ENCODE measurements at regions not wholly inside any gene's neighbourhood (a gene's known extent, or its start where the extent isn't known, plus 50 kb on each side); places are given as distances from the start of the nearest gene placed in this dataset.

GRCh38 chr14:54226558-54226957 is 170.2 kb upstream of the CDKN3 start:
- TF ChIP-seq EZH2 (IDR thresholded peaks at IDR 0.05; ENCODE audit: low read length, missing control alignments) (no peak), CTCF (conservative IDR thresholded peaks at IDR 0.05 in 1 of 2, IDR thresholded peaks at IDR 0.05 in 1 of 2; ENCODE audit: low read depth in 1 of 2, low read length in 2 of 2) (no peak)
- H3K4me3 ChIP-seq (replicated peaks in 1 of 4; ENCODE audit: control extremely low read depth in 1 of 4, insufficient read depth in 1 of 4, low read depth in 3 of 4, low read length in 4 of 4): no peak overlapping the region
- H3K36me3 ChIP-seq (ENCODE audit: control insufficient read depth, insufficient read depth, low read length): no peaks in the 10 kb centered on the region
- no peaks in the 10 kb centered on the region for H3K79me2 ChIP-seq (ENCODE audit: control insufficient read depth, insufficient read depth, low read length)
- no peak overlapping the region for H3K27ac ChIP-seq (ENCODE audit: insufficient read depth, low read length)
- H3K4me2 ChIP-seq (ENCODE audit: extremely low read depth, insufficient read depth, low read length): no peak overlapping the region
- H3K4me1 ChIP-seq (ENCODE audit: control insufficient read depth, extremely low read depth, insufficient read depth, low read length): no peaks in the 10 kb centered on the region
- H3K9ac ChIP-seq (ENCODE audit: insufficient read depth, low read length): no peak overlapping the region
- no peaks in the 10 kb centered on the region for H3K27me3 ChIP-seq (ENCODE audit: control insufficient read depth, insufficient read depth, low read length)
- no peaks in the 10 kb centered on the region for H4K20me1 ChIP-seq (ENCODE audit: control insufficient read depth, extremely low read depth, insufficient read depth, low read length)
- H3K9me3 ChIP-seq (ENCODE audit: control insufficient read depth, insufficient read depth, low read depth, low read length): no peaks in the 10 kb centered on the region
- no peak for DNase-seq (ENCODE audit: low read depth in 2 of 2)
- H2AFZ ChIP-seq (ENCODE audit: low read length): no peak overlapping the region

GRCh38 chr14:54229136-54229535 is 167.7 kb upstream of the CDKN3 start:
- TF ChIP-seq EZH2 (IDR thresholded peaks at IDR 0.05; ENCODE audit: low read length, missing control alignments) (no peak), CTCF (conservative IDR thresholded peaks at IDR 0.05 in 1 of 2, IDR thresholded peaks at IDR 0.05 in 1 of 2; ENCODE audit: low read depth in 1 of 2, low read length in 2 of 2) (no peak)
- no peaks in the 10 kb centered on the region for H3K27me3 ChIP-seq (ENCODE audit: control insufficient read depth, insufficient read depth, low read length)
- no peak overlapping the region for H3K4me3 ChIP-seq (replicated peaks in 1 of 4; ENCODE audit: control extremely low read depth in 1 of 4, insufficient read depth in 1 of 4, low read depth in 3 of 4, low read length in 4 of 4)
- no peak overlapping the region for H2AFZ ChIP-seq (ENCODE audit: low read length)
- no peaks in the 10 kb centered on the region for H3K9me3 ChIP-seq (ENCODE audit: control insufficient read depth, insufficient read depth, low read depth, low read length)
- H3K4me1 ChIP-seq (ENCODE audit: control insufficient read depth, extremely low read depth, insufficient read depth, low read length): no peaks in the 10 kb centered on the region
- no peak overlapping the region for H3K4me2 ChIP-seq (ENCODE audit: extremely low read depth, insufficient read depth, low read length)
- H3K36me3 ChIP-seq (ENCODE audit: control insufficient read depth, insufficient read depth, low read length): no peaks in the 10 kb centered on the region
- DNase-seq (ENCODE audit: low read depth in 2 of 2): peak in 1 of 2 donors; percentile 20
- no peak overlapping the region for H3K27ac ChIP-seq (ENCODE audit: insufficient read depth, low read length)
- no peaks in the 10 kb centered on the region for H4K20me1 ChIP-seq (ENCODE audit: control insufficient read depth, extremely low read depth, insufficient read depth, low read length)
- no peaks in the 10 kb centered on the region for H3K79me2 ChIP-seq (ENCODE audit: control insufficient read depth, insufficient read depth, low read length)
- H3K9ac ChIP-seq (ENCODE audit: insufficient read depth, low read length): no peak overlapping the region

- no peak overlapping the region for H3K9ac ChIP-seq (ENCODE audit: insufficient read depth, low read length)
- H3K27ac ChIP-seq (ENCODE audit: insufficient read depth, low read length): no peak overlapping the region
- H3K27me3 ChIP-seq (ENCODE audit: control insufficient read depth, insufficient read depth, low read length): no peaks in the 10 kb centered on the region
- no peaks in the 10 kb centered on the region for H3K4me1 ChIP-seq (ENCODE audit: control insufficient read depth, extremely low read depth, insufficient read depth, low read length)
- H3K4me2 ChIP-seq (ENCODE audit: extremely low read depth, insufficient read depth, low read length): no peak overlapping the region
- no peak overlapping the region for H3K4me3 ChIP-seq (replicated peaks in 1 of 4; ENCODE audit: control extremely low read depth in 1 of 4, insufficient read depth in 1 of 4, low read depth in 3 of 4, low read length in 4 of 4)
- H3K36me3 ChIP-seq (ENCODE audit: control insufficient read depth, insufficient read depth, low read length): no peaks in the 10 kb centered on the region
- no peaks in the 10 kb centered on the region for H3K79me2 ChIP-seq (ENCODE audit: control insufficient read depth, insufficient read depth, low read length)
- TF ChIP-seq CTCF (conservative IDR thresholded peaks at IDR 0.05 in 1 of 2, IDR thresholded peaks at IDR 0.05 in 1 of 2; ENCODE audit: low read depth in 1 of 2, low read length in 2 of 2) (no peak), EZH2 (IDR thresholded peaks at IDR 0.05; ENCODE audit: low read length, missing control alignments) (no peak)
- H3K9me3 ChIP-seq (ENCODE audit: control insufficient read depth, insufficient read depth, low read depth, low read length): no peaks in the 10 kb centered on the region
- no peaks in the 10 kb centered on the region for H4K20me1 ChIP-seq (ENCODE audit: control insufficient read depth, extremely low read depth, insufficient read depth, low read length)
- no peak for DNase-seq (ENCODE audit: low read depth in 2 of 2)
- no peak overlapping the region for H2AFZ ChIP-seq (ENCODE audit: low read length)
Observed at GRCh38 chr14:54230645-54231044, 166.2 kb upstream of the CDKN3 start.
